GM12878 (cell line): ENCODE measurements at regions not wholly inside any gene's neighbourhood (a gene's known extent, or its start where the extent isn't known, plus 50 kb on each side); places are given as distances from the start of the nearest gene placed in this dataset.

ENCODE experiments used
- ATAC-seq: fragments of 200-7000 bp; cut with Tn5 transposase; 3 replicates; pipeline ENCODE4 v1.9.1; 2020; ENCODE audit warnings: mild to moderate bottlenecking, moderate library complexity
- BruUV-seq: library from RNA; stranded (reverse); fragments of 400-500 nt; replicated peaks from 2 replicates; lab custom pipeline; 2021; lab: Mats Ljungman, UMichigan
- CTCF ChIA-PET: fragments of 300-600 bp; sonication (Branson Sonifier 250); formaldehyde crosslinking; extraction: SDS; loops from one replicate; lab custom pipeline; 2021; ENCODE audit warnings: inconsistent platforms; lab: Yijun Ruan, JAX
- POLR2A ChIA-PET: fragments of 350-600 bp; formaldehyde crosslinking; extraction: SDS; loops from one replicate; lab custom pipeline; 2021; ENCODE audit warnings: inconsistent platforms; lab: Charles Lee
- RAD21 ChIA-PET: fragments of 300-600 bp; sonication (Branson Sonifier 250); formaldehyde crosslinking; loops from one replicate; lab custom pipeline; 2023; ENCODE audit warnings: antibody characterized with exemption; ENCODE audit not compliant: unreplicated experiment; lab: Charles Lee
- SMC1A ChIA-PET: fragments of 300-600 bp; sonication (Branson Sonifier 250); formaldehyde crosslinking; loops from one replicate; lab custom pipeline; 2023; ENCODE audit not compliant: unreplicated experiment, uncharacterized antibody; lab: Charles Lee
- DNase-seq: peaks from one replicate; pipeline ENCODE4 v3.0.0-alpha.2; 2011; ENCODE audit warnings: low read depth, low spot score
- FAIRE-seq: peaks from 3 replicates; lab custom pipeline; 2011; peaks lifted over from hg19 to GRCh38; lab: Jason Lieb, UNC
- H2AFZ ChIP-seq: 2 replicates; pipeline ENCODE4 v1.6.0; 2011; ENCODE audit warnings: low read depth, low read length, control low read depth; ENCODE audit not compliant: control insufficient read depth
- H3K27ac ChIP-seq: 2 replicates; pipeline ENCODE4 v1.5.1; 2011; ENCODE audit warnings: control low read depth; ENCODE audit not compliant: control insufficient read depth, insufficient read depth
- H3K27me3 ChIP-seq, 2 experiments: replicated peaks in 1 of 2; 2 replicates each; pipeline versions ENCODE4 v1.6.0 to v1.6.1; 2011; ENCODE audit warnings: low read length in 1 of 2; ENCODE audit not compliant: control insufficient read depth in 2 of 2, insufficient read depth in 2 of 2
- H3K36me3 ChIP-seq, 2 experiments: 2 replicates each; pipeline ENCODE4 v1.5.1; 2011; ENCODE audit warnings: low read length in 1 of 2; ENCODE audit not compliant: control insufficient read depth in 2 of 2, insufficient read depth in 2 of 2
- H3K4me1 ChIP-seq: 2 replicates; pipeline ENCODE4 v1.6.1; 2011; ENCODE audit warnings: mild to moderate bottlenecking, low read length, moderate library complexity, mixed read lengths; ENCODE audit not compliant: control insufficient read depth, insufficient read depth
- H3K4me2 ChIP-seq: 2 replicates; pipeline ENCODE4 v1.6.0; 2011; ENCODE audit warnings: control low read depth; ENCODE audit not compliant: control insufficient read depth, insufficient read depth
- H3K4me3 ChIP-seq: fragments of 200-600 bp; sonication (generic); 2 replicates; pipeline ENCODE4 v1.5.1; 2016
- H3K79me2 ChIP-seq: 2 replicates; pipeline ENCODE4 v1.6.0; 2011; ENCODE audit warnings: low read length; ENCODE audit not compliant: control insufficient read depth, insufficient read depth
- H3K9ac ChIP-seq: 2 replicates; pipeline ENCODE4 v1.8.0; 2011; ENCODE audit warnings: low read length, control low read depth, mixed read lengths; ENCODE audit not compliant: control insufficient read depth, insufficient read depth
- H3K9me3 ChIP-seq: replicated peaks from 3 replicates; pipeline ENCODE4 v1.5.1; 2011; ENCODE audit warnings: mild to moderate bottlenecking, low read length; ENCODE audit not compliant: control insufficient read depth, insufficient read depth
- H4K20me1 ChIP-seq: 2 replicates; pipeline ENCODE4 v1.6.0; 2011; ENCODE audit not compliant: control insufficient read depth, insufficient read depth
- ASH2L ChIP-seq: fragments of 300-600, 200-600 bp; sonication (generic); IDR thresholded peaks from 2 replicates; pipeline ENCODE4 v1.6.1; 2017; ENCODE audit warnings: low read depth, mild to moderate bottlenecking, borderline replicate concordance
- BCLAF1 ChIP-seq: fragments of 450-650 bp; IDR thresholded peaks from 2 replicates; pipeline ENCODE4 v1.6.1; 2017; ENCODE audit warnings: antibody characterized with exemption, mild to moderate bottlenecking, moderate library complexity
- BHLHE40 ChIP-seq, 2 experiments: fragments of 450-650 bp in 1 of 2; IDR thresholded peaks; 2 replicates each; pipeline ENCODE4 v1.6.1; 2011 to 2017; ENCODE audit warnings: low read depth in 2 of 2, borderline replicate concordance in 1 of 2, improper control_type of control experiment in 1 of 2, low read length in 1 of 2, mild to moderate bottlenecking in 1 of 2
- CHD1 ChIP-seq: IDR thresholded peaks from 2 replicates; pipeline ENCODE4 v1.6.1; 2012; ENCODE audit warnings: low read depth, low read length, improper control_type of control experiment
- CHD2 ChIP-seq: IDR thresholded peaks from 2 replicates; pipeline ENCODE4 v1.6.1; 2011; ENCODE audit warnings: low read depth, low read length, improper control_type of control experiment, borderline replicate concordance
- CUX1 ChIP-seq: IDR thresholded peaks from 2 replicates; pipeline ENCODE4 v1.6.1; 2012; ENCODE audit warnings: improper control_type of control experiment, low read depth, low read length; ENCODE audit not compliant: insufficient replicate concordance
- HCFC1 ChIP-seq: fragments of 150-350 bp; IDR thresholded peaks from 2 replicates; pipeline ENCODE4 v1.6.1; 2014; ENCODE audit warnings: low read length
- NR2C1 ChIP-seq: fragments of 450-650 bp; IDR thresholded peaks from 2 replicates; pipeline ENCODE4 v1.6.1; 2017; ENCODE audit warnings: antibody characterized with exemption, mild to moderate bottlenecking, moderate library complexity
- TCF3 ChIP-seq: IDR thresholded peaks from 2 replicates; pipeline ENCODE4 v1.6.1; 2012; ENCODE audit warnings: low read depth, mild to moderate bottlenecking, low read length, borderline replicate concordance; ENCODE audit not compliant: insufficient read depth
- ZNF592 ChIP-seq: fragments of 450-650 bp; IDR thresholded peaks from 2 replicates; pipeline ENCODE4 v1.6.1; 2017; ENCODE audit warnings: mild to moderate bottlenecking, moderate library complexity
- WGBS: methylation state at CpG from one replicate; pipeline ENCODE4 v1.1.6; 2016; ENCODE audit warnings: low lambda C conversion rate; ENCODE audit not compliant: insufficient replicate concordance, insufficient coverage; ENCODE audit errors: missing lambda C conversion rate; 5-methylcytosine and 5-hydroxymethylcytosine counted together
- in situ Hi-C: fragments of 300-500 bp; cut with MboI; formaldehyde crosslinking; loops from 9 replicates; pipeline ENCODE4 v1.14.3; 2018; ENCODE audit warnings: mixed read lengths
- intact Hi-C: fragments of 100-400 bp; cut with micrococcal nuclease; formaldehyde crosslinking; loops from one replicate; pipeline ENCODE4 v1.14.2; 2022; ENCODE audit not compliant: unreplicated experiment

GRCh38 chr13:56687131-56687530 is 453.6 kb upstream of the PRR20A start:
- FAIRE-seq (no peak), ATAC-seq (no peak), DNase-seq (no peak)
- intact Hi-C loops (no loop called here), in situ Hi-C loops (no loop called here)
- H3K4me1 ChIP-seq = no peaks in the 10 kb centered on the region
- H3K9me3 ChIP-seq = no peaks in the 10 kb centered on the region
- H2AFZ ChIP-seq = no peak overlapping the region
- H3K9ac ChIP-seq = no peak overlapping the region
- H3K4me2 ChIP-seq = no peak overlapping the region
- POLR2A ChIA-PET = no interaction called here
- RAD21 ChIA-PET = no interaction called here
- 7% methylated on average over 1 of the region's 1 CpG for WGBS
- no TSS peak for BruUV-seq
- no peak overlapping the region for H3K27ac ChIP-seq
- no peak overlapping the region for H3K4me3 ChIP-seq
- no peaks in the 10 kb centered on the region for H3K79me2 ChIP-seq
- CTCF ChIA-PET = no interaction called here
- H3K36me3 ChIP-seq = no peaks in the 10 kb centered on the region
- no peaks in the 10 kb centered on the region for H3K27me3 ChIP-seq
- no peaks in the 10 kb centered on the region for H4K20me1 ChIP-seq
- TF ChIP-seq BCLAF1 = no peak
- no peak for TF ChIP-seq CUX1
- TF ChIP-seq BHLHE40 (IDR thresholded peaks at IDR 0.05; ENCODE audit: borderline replicate concordance in 1 of 2, low read depth in 2 of 2, low read length in 1 of 2) = no peak
- TF ChIP-seq TCF3 = no peak
- no peak for TF ChIP-seq ZNF592
- no peak for TF ChIP-seq HCFC1
- TF ChIP-seq CHD2 = no peak
- TF ChIP-seq ASH2L = no peak
- TF ChIP-seq NR2C1 = no peak
- TF ChIP-seq CHD1 = no peak
- SMC1A ChIA-PET = interaction anchor here (0.8 kb wide), 1 partner anchor 59 kb away, joined by 4 read pairs; no protein-coding TSS in a partner anchor
